Upper lobe of right lung (tissue), 1 donor: ENCODE measurements at regions not wholly inside any gene's neighbourhood (a gene's known extent, or its start where the extent isn't known, plus 50 kb on each side); places are given as distances from the start of the nearest gene placed in this dataset.

Source experiments
- ATAC-seq: fragments of 200-7000 bp; cut with Tn5 transposase; one replicate; pipeline ENCODE4 v1.9.1; 2020; ENCODE audit warnings: mild to moderate bottlenecking, moderate library complexity
- DNase-seq: peaks from one replicate; pipeline ENCODE4 v3.0.0-alpha.2; 2020
- H3K27ac ChIP-seq: fragments of 200-600 bp; one replicate; pipeline ENCODE4 v1.8.0; 2022
- H3K27me3 ChIP-seq: fragments of 200-600 bp; one replicate; pipeline ENCODE4 v1.8.0; 2022; ENCODE audit warnings: mild to moderate bottlenecking
- H3K36me3 ChIP-seq: fragments of 200-600 bp; one replicate; pipeline ENCODE4 v1.8.0; 2022
- H3K4me1 ChIP-seq: fragments of 200-600 bp; one replicate; pipeline ENCODE4 v1.8.0; 2022
- H3K4me3 ChIP-seq: fragments of 200-600 bp; one replicate; pipeline ENCODE4 v1.8.0; 2022; ENCODE audit warnings: mild to moderate bottlenecking
- H3K9me3 ChIP-seq: fragments of 200-600 bp; one replicate; pipeline ENCODE4 v1.8.0; 2022
- CTCF ChIP-seq: fragments of 200-600 bp; IDR thresholded peaks from one replicate; pipeline ENCODE4 v1.8.0; 2022; ENCODE audit warnings: antibody characterized with exemption
- intact Hi-C: fragments of 100-400 bp; cut with DNase I; formaldehyde crosslinking; loops from one replicate; pipeline ENCODE4 v1.11.0; 2022
- donor health status: DM: no; HTN: yes; CAD: no; lungs with severe emphysema.

GRCh38 chr6:14880052-14880451 is 365.8 kb upstream of the JARID2 start:
- no peak for TF ChIP-seq CTCF
- no peak overlapping the region for H3K27ac ChIP-seq
- no peaks in the 10 kb centered on the region for H3K27me3 ChIP-seq
- no peaks in the 10 kb centered on the region for H3K36me3 ChIP-seq
- H3K4me1 ChIP-seq = peaks cover 21% of the 10 kb centered on the region
- intact Hi-C loops = no loop called here
- no peak for DNase-seq
- no peak overlapping the region for H3K4me3 ChIP-seq
- H3K9me3 ChIP-seq = no peaks in the 10 kb centered on the region
- ATAC-seq = no peak

- no peaks in the 10 kb centered on the region for H3K9me3 ChIP-seq
- H3K27ac ChIP-seq = no peak overlapping the region
- intact Hi-C loops = no loop called here
- no peak for ATAC-seq
- peaks cover 21% of the 10 kb centered on the region for H3K4me1 ChIP-seq
- no peak overlapping the region for H3K4me3 ChIP-seq
- no peaks in the 10 kb centered on the region for H3K27me3 ChIP-seq
- TF ChIP-seq CTCF = no peak
- H3K36me3 ChIP-seq = no peaks in the 10 kb centered on the region
- DNase-seq = no peak
Observed at GRCh38 chr6:14880677-14881076, 365.2 kb upstream of the JARID2 start.

GRCh38 chr6:14881398-14881797 is 364.5 kb upstream of the JARID2 start:
- H3K27ac ChIP-seq = no peak overlapping the region
- H3K36me3 ChIP-seq = no peaks in the 10 kb centered on the region
- no peak overlapping the region for H3K4me3 ChIP-seq
- ATAC-seq (peak; percentile 62), DNase-seq (no peak)
- intact Hi-C loops = no loop called here
- no peak for TF ChIP-seq CTCF
- peaks cover 21% of the 10 kb centered on the region for H3K4me1 ChIP-seq
- H3K27me3 ChIP-seq = no peaks in the 10 kb centered on the region
- no peaks in the 10 kb centered on the region for H3K9me3 ChIP-seq

- no peaks in the 10 kb centered on the region for H3K27me3 ChIP-seq
- H3K9me3 ChIP-seq = no peaks in the 10 kb centered on the region
- intact Hi-C loops = no loop called here
- H3K36me3 ChIP-seq = no peaks in the 10 kb centered on the region
- DNase-seq (no peak), ATAC-seq (no peak)
- H3K27ac ChIP-seq = no peak overlapping the region
- no peak overlapping the region for H3K4me3 ChIP-seq
- H3K4me1 ChIP-seq = peaks cover 13% of the 10 kb centered on the region
- no peak for TF ChIP-seq CTCF
Observed at GRCh38 chr6:14882394-14883026, 363.4 kb upstream of the JARID2 start.

GRCh38 chr6:14883921-14884320 is 361.9 kb upstream of the JARID2 start:
- H3K27me3 ChIP-seq = no peaks in the 10 kb centered on the region
- no peaks in the 10 kb centered on the region for H3K9me3 ChIP-seq
- TF ChIP-seq CTCF = no peak
- DNase-seq (no peak), ATAC-seq (no peak)
- no peak overlapping the region for H3K27ac ChIP-seq
- no peak overlapping the region for H3K4me3 ChIP-seq
- peaks cover 9% of the 10 kb centered on the region for H3K4me1 ChIP-seq
- intact Hi-C loops = no loop called here
- no peaks in the 10 kb centered on the region for H3K36me3 ChIP-seq

GRCh38 chr6:14885498-14885897 is 360.4 kb upstream of the JARID2 start:
- no peak for DNase-seq

More at GRCh38 chr6:14885498-14885897, 360.4 kb upstream of the JARID2 start:
- Histone ChIP-seq H3K27ac (no peak overlapping the region), H3K9me3 (no peaks in the 10 kb centered on the region), H3K27me3 (no peaks in the 10 kb centered on the region), H3K4me1 (peaks cover 9% of the 10 kb centered on the region), H3K36me3 (no peaks in the 10 kb centered on the region), H3K4me3 (no peak overlapping the region)
- no peak for TF ChIP-seq CTCF
- intact Hi-C loops = no loop called here
- peak; percentile 33 for ATAC-seq
